Progenitor cell of endocrine pancreas (in vitro differentiated cells): ENCODE measurements at regions not wholly inside any gene's neighbourhood (a gene's known extent, or its start where the extent isn't known, plus 50 kb on each side); places are given as distances from the start of the nearest gene placed in this dataset.

Experiments used
- DNase-seq: peaks from one replicate; pipeline ENCODE4 v3.0.0; 2021; ENCODE audit warnings: low spot score; ENCODE audit not compliant: unreplicated experiment
- H3K27ac Mint-ChIP-seq: 2 replicates; pipeline ENCODE4 v1.8.0; 2021; ENCODE audit warnings: mild to moderate bottlenecking, moderate library complexity, mixed read lengths
- H3K27me3 Mint-ChIP-seq: 2 replicates; pipeline ENCODE4 v1.8.0; 2021; ENCODE audit warnings: mixed read lengths
- H3K36me3 Mint-ChIP-seq: 2 replicates; pipeline ENCODE4 v1.8.0; 2022; ENCODE audit warnings: mixed read lengths; ENCODE audit not compliant: insufficient read depth
- H3K4me1 Mint-ChIP-seq: 2 replicates; pipeline ENCODE4 v1.8.0; 2021; ENCODE audit warnings: low read depth, mixed read lengths
- H3K4me3 Mint-ChIP-seq: 2 replicates; pipeline ENCODE4 v1.8.0; 2021; ENCODE audit warnings: low read depth, mild to moderate bottlenecking, moderate library complexity, mixed read lengths
- H3K9me3 Mint-ChIP-seq: 2 replicates; pipeline ENCODE4 v1.8.0; 2021; ENCODE audit warnings: low read depth, mixed read lengths
- CTCF ChIP-seq: fragments of 200-600 bp; sonication (generic); IDR thresholded peaks from one replicate; pipeline ENCODE4 v1.5.0; 2021; ENCODE audit warnings: antibody characterized with exemption, mild to moderate bottlenecking; ENCODE audit not compliant: unreplicated experiment

DNA sequence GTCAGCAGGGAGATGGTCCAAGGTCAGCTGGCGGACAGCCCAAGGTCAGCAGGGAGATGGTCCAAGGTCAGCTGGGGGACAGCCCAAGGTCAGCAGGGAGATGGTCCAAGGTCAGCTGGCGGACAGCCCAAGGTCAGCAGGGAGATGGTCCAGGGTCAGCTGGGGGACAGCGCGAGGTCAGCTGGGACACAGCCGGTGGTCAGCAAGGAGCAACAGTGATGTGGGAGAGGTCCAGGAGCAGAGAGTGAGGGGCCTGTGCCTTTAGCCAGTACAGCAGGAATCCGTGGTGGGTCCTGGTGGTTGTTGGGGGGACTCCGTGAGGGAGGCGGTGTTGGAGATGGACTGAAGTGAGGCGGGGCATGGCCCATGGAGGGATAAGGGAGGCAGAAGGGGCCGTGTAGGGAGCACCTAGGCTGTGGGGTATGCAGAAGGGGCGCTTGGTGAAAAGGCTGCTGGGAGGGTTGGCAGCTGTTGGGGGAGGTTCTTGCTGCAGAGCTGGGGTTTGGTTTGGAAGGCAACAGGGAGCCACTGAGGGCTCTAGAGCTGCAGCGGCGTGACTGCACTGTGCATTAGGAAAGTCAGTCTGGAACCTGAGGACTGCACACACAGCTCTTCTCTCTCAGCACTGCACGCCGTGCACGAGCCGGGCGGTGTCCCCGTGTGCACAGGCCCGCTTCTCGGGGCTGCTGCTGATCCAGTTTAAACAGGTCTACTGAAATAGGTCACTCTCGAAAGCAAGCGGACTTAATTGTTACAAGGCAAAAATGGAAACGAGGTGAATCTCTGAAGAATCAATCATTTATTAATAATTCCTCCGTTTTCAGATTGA, 76.2 kb upstream of the HDAC4 start:
- peaks cover 25% of the 10 kb centered on the region for H3K27me3 Mint-ChIP-seq
- H3K9me3 Mint-ChIP-seq, result no peaks in the 10 kb centered on the region
- TF ChIP-seq CTCF, result no peak
- H3K4me3 Mint-ChIP-seq, result no peak overlapping the region
- no peak overlapping the region for H3K27ac Mint-ChIP-seq
- DNase-seq, result no peak
- H3K36me3 Mint-ChIP-seq, result no peaks in the 10 kb centered on the region
- H3K4me1 Mint-ChIP-seq, result no peaks in the 10 kb centered on the region

DNA sequence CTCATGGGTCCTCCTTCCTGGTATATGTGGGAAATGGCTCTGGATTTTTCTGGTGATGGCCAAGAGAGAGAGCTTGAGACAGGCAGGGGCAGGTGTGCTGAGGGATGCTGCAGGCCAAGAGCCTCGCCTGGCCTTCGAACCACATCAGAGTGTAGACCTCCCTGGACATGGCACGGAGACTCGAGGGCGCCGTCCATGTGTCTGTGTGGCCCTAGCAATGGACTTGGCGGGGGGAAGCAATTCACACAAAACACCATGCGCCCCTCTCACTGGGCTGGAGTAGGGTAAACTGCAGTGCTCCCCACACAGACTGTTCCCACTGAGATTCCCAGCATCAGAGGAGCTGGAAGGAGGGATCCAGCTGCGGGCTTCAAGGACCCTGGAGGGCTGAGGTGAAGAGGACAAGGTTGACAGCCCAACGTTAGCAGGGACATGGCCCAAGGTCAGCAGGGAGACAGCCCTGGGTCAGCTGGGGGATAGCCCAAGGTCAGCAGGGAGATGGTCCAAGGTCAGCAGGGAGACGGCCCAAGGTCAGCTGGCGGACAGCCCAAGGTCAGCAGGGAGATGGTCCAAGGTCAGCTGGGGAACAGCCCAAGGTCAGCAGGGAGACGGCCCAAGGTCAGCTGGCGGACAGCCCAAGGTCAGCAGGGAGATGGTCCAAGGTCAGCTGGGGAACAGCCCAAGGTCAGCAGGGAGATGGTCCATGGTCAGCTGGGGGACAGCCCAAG, 75.4 kb upstream of the HDAC4 start:
- Mint-ChIP-seq H3K27me3 (peaks cover 21% of the 10 kb centered on the region), H3K36me3 (no peaks in the 10 kb centered on the region), H3K9me3 (no peaks in the 10 kb centered on the region), H3K27ac (no peak overlapping the region), H3K4me1 (no peaks in the 10 kb centered on the region), H3K4me3 (no peak overlapping the region)
- no peak for DNase-seq
- no peak for TF ChIP-seq CTCF

DNA sequence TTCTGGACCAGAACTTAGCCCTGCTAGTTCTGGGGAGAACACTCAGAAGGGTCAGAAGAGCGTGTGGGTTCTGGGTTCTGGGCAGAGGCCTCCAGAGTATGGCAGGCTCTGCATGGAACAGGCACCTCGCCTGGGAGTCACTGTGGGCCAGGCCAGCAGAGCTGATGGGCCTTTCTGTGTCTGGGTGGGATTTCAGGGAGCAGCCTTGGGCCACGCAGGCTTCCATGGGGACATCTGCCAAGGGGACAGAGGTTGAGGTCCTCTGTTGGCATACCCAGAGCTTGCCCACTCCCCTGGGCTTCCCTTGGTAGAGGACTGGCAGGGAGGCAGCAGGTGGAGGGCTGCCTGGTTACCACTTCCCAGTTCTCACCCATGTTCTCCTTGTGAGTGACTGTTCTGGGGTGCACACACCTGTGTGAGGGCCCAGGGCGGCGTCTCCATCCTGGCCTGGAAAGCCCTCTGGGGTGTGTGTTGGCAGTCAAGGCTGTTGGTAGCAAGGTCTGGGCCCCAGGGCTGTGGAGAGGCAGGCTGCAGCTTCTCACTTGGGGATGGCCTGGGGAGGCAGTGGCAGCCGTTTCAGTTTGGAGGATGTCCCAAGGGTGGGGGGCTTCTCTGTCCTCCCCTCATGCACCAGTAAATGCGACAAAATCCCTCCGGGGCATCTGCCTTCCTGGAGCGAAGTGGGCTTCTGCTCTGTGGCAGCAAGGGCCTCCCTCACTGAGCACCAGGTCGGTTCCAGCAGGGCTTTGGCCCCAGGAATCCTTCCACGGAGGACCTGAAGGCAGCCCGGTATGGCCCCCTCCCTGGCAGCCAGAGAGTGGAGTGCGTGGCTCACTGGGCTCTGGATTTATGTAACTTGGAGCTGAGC, 74.6 kb upstream of the HDAC4 start:
- H3K36me3 Mint-ChIP-seq, result no peaks in the 10 kb centered on the region
- no peak for TF ChIP-seq CTCF

GRCh38 chr2:239473211-239473805, 72.5 kb upstream of the HDAC4 start:
- no peak for DNase-seq
- H3K36me3 Mint-ChIP-seq, result no peaks in the 10 kb centered on the region
- H3K4me1 Mint-ChIP-seq, result no peaks in the 10 kb centered on the region
- H3K27me3 Mint-ChIP-seq, result peaks cover 21% of the 10 kb centered on the region
- H3K27ac Mint-ChIP-seq, result no peak overlapping the region
- H3K4me3 Mint-ChIP-seq, result no peak overlapping the region
- no peaks in the 10 kb centered on the region for H3K9me3 Mint-ChIP-seq
- TF ChIP-seq CTCF, result no peak

More for the DNA sequence above, 74.6 kb upstream of the HDAC4 start:
- Mint-ChIP-seq H3K27ac (no peak overlapping the region), H3K4me3 (no peak overlapping the region), H3K27me3 (peaks cover 21% of the 10 kb centered on the region), H3K9me3 (no peaks in the 10 kb centered on the region), H3K4me1 (no peaks in the 10 kb centered on the region)
- DNase-seq, result no peak
